NT2/D1 (cell line): ENCODE measurements at regions not wholly inside any gene's neighbourhood (a gene's known extent, or its start where the extent isn't known, plus 50 kb on each side); places are given as distances from the start of the nearest gene placed in this dataset.

Experiments
- DNase-seq: peaks from one replicate; pipeline ENCODE4 v3.0.0-alpha.2; 2011; ENCODE audit warnings: low read depth, low spot score
- H3K27me3 ChIP-seq: 2 replicates; pipeline ENCODE4 v1.6.0; 2011; ENCODE audit warnings: mild to moderate bottlenecking; ENCODE audit not compliant: insufficient read length, insufficient read depth
- H3K36me3 ChIP-seq: 2 replicates; pipeline ENCODE4 v1.6.1; 2011; ENCODE audit warnings: mild to moderate bottlenecking, low read length, mixed read lengths; ENCODE audit not compliant: insufficient read depth, insufficient read length
- H3K4me1 ChIP-seq: 2 replicates; pipeline ENCODE4 v1.5.1; 2011; ENCODE audit not compliant: insufficient read depth, insufficient read length
- H3K4me3 ChIP-seq: 2 replicates; pipeline ENCODE4 v1.5.1; 2011; ENCODE audit warnings: low read depth; ENCODE audit not compliant: insufficient read length
- H3K9ac ChIP-seq: 2 replicates; pipeline ENCODE4 v1.6.0; 2011; ENCODE audit warnings: low read depth; ENCODE audit not compliant: insufficient read length
- H3K9me3 ChIP-seq: 2 replicates; pipeline ENCODE4 v1.5.1; 2011; ENCODE audit warnings: mild to moderate bottlenecking, low read length; ENCODE audit not compliant: insufficient read depth
- SUZ12 ChIP-seq: IDR thresholded peaks from 2 replicates; pipeline ENCODE4 v1.6.1; 2011; ENCODE audit not compliant: insufficient read length, insufficient read depth; ENCODE audit errors: extremely low read depth
- YY1 ChIP-seq: IDR thresholded peaks from 2 replicates; pipeline ENCODE4 v1.6.1; 2011; ENCODE audit not compliant: insufficient read length, insufficient read depth
- ZNF274 ChIP-seq: IDR thresholded peaks from 2 replicates; pipeline ENCODE4 v1.6.1; 2011; ENCODE audit warnings: mild to moderate bottlenecking, low read depth, low read length

DNA sequence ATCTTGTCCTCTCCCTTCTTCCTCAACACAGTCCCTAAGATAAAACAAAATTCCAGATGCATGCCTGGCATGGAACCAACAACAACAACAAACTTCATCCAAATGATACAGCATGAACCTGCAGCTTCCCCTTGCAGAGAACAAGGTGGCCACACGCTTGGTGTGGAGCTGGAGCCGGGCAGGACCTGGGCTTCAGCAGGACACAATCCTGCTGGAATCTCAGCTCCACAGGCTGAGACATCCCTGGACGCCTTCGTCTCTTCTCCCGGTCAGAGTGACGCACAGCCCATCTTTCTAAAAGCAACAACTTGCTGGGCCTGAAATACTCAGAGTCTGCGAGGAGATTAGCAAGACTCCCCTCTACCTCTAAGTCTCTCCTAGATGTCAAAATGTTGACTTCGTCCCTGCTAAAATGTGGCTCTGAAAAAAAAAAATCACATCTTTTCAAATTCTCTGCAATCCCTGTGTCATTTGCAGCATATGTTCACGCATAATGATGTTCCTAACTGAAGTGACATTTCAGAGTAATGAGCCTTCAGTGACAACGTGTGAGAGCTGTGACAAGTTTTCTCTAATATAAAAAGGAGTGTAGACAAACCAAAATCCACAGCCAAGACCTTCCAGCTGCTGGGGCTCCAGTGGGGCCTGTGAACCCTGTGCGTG lies 1232.3 kb downstream of the TBC1D22A start:
- Histone ChIP-seq H3K9me3 (peaks cover 2% of the 10 kb centered on the region), H3K36me3 (no peaks in the 10 kb centered on the region), H3K4me1 (no peaks in the 10 kb centered on the region), H3K9ac (no peak overlapping the region), H3K27me3 (no peaks in the 10 kb centered on the region), H3K4me3 (no peak overlapping the region)
- DNase-seq = no peak
- no peak for TF ChIP-seq SUZ12
- TF ChIP-seq ZNF274 = no peak
- TF ChIP-seq YY1 = no peak

DNA sequence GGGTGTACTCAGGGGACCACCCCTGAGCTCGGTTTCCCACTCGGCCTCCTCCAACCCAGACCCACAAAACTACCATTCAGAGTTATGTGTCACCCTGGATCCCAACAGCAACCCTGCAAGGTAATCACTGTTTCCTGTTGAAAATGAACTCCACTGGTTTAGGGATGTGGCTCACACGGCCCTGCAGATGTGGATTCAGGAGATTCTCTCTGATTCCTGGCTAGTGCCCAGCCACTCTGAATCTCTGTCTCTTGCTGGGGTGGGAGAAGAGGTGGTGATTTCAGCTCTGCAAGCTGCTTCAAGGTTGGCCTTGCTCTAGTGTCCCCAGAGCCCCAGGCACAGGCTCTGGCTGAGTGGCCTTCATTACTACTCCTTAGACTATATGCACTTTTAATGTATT lies 1231.6 kb downstream of the TBC1D22A start:
- H3K36me3 ChIP-seq = no peaks in the 10 kb centered on the region
- peaks cover 9% of the 10 kb centered on the region for H3K9me3 ChIP-seq
- no peaks in the 10 kb centered on the region for H3K27me3 ChIP-seq
- no peak for DNase-seq
- no peak overlapping the region for H3K9ac ChIP-seq
- TF ChIP-seq ZNF274 = no peak
- TF ChIP-seq SUZ12 = no peak
- no peak for TF ChIP-seq YY1
- H3K4me1 ChIP-seq = no peaks in the 10 kb centered on the region
- no peak overlapping the region for H3K4me3 ChIP-seq

DNA sequence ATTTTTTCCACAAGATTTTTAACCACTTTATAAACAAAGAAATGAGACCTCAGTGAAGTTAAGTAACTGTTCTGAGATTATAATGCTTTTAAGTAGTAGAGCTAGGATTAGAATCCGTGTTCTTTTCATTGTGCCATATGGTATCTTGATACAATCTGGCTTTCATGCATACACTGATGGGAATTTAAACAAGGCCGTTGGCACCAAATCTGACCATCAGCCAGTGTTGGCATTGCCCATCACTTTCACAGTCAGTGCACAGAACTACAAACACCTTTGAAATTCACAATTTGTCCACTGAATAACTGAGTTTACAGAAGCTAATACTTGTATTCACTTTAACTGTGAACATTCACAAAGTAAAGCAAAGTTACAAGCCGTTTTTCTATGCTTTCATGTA lies 1228.0 kb downstream of the TBC1D22A start:
- no peak overlapping the region for H3K4me3 ChIP-seq
- no peak for DNase-seq
- no peaks in the 10 kb centered on the region for H3K4me1 ChIP-seq
- H3K27me3 ChIP-seq = no peaks in the 10 kb centered on the region
- TF ChIP-seq YY1 (no peak), ZNF274 (no peak), SUZ12 (no peak)
- H3K36me3 ChIP-seq = no peaks in the 10 kb centered on the region
- peaks cover 20% of the 10 kb centered on the region for H3K9me3 ChIP-seq
- no peak overlapping the region for H3K9ac ChIP-seq

DNA sequence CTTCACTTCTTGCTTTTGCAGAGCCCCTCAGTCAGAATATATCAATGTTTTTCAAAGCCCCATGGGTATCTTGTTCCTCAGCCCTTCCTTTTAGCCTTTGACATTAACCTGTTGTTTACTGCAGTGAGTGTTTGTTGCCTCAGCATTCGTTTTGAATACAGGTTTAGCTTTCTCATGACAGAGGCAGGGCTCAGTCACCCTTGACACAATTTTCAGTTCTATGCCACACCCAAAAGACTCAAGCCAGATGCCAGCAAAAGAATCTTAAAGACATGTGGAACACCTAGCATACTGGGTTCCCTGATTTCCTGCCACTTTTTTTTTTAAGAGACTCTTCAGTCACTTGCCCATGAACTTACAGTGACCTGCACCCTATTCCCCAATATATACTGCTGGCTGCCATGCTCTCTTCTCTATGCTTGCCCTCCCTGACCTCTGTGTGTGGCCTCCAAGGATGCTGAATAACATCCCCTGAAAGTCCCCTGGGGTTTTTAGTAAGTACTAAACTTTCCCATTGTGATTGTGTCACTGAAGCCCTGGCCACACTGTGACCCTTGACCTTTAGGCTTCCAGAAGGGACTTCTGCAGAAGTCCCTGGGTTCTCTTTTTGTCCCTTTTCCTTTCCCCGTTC lies 1225.5 kb downstream of the TBC1D22A start:
- Histone ChIP-seq H3K4me3 (no peak overlapping the region), H3K36me3 (no peaks in the 10 kb centered on the region), H3K4me1 (no peaks in the 10 kb centered on the region), H3K9me3 (peaks cover 20% of the 10 kb centered on the region), H3K9ac (no peak overlapping the region), H3K27me3 (no peaks in the 10 kb centered on the region)
- TF ChIP-seq ZNF274 = no peak
- TF ChIP-seq SUZ12 = no peak
- TF ChIP-seq YY1 = no peak
- no peak for DNase-seq

DNA sequence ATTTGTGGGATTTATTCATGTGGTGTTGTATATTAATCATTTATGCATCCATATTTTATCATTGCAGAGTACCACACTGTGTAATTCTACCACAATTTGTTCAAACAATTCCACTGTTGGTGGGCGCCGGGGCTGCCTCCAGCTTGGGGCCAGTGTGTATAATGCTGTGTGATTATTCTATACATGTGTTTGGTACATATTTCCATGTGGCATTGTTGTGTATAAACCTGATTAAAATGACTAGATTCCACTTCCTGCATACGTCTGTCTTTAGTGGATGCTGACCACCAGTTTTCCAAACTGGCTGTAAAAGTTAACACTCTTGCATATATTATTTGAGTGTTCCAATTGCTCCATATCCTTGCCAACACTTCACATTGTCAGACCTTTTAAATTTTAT lies 1213.8 kb downstream of the TBC1D22A start:
- Histone ChIP-seq H3K9ac (no peak overlapping the region), H3K27me3 (no peaks in the 10 kb centered on the region), H3K4me3 (no peak overlapping the region), H3K4me1 (no peaks in the 10 kb centered on the region), H3K9me3 (no peaks in the 10 kb centered on the region), H3K36me3 (no peaks in the 10 kb centered on the region)
- TF ChIP-seq YY1 (no peak), ZNF274 (no peak), SUZ12 (no peak)
- no peak for DNase-seq

DNA sequence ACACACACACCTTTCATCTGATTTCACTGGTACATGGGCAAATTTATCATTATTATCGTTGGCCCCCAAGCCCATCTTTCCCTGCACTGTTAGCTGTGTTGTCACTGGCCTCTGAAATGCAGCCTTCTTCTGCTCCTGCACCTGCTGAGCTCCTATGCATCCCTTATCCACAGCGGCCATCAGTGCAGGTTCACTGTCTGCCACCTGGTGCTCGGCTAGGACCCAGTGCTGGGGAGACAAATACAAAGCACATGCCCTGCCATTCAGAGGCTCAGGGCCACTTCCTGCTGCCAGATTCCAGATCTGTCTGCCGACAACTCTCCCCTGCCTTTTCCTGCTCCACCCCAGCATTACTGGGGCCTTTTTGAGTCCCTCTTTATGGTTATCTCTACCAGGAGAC lies 1205.4 kb downstream of the TBC1D22A start:
- H3K9me3 ChIP-seq = no peaks in the 10 kb centered on the region
- DNase-seq = no peak
- H3K4me1 ChIP-seq = no peaks in the 10 kb centered on the region
- no peaks in the 10 kb centered on the region for H3K36me3 ChIP-seq
- H3K27me3 ChIP-seq = no peaks in the 10 kb centered on the region
- H3K4me3 ChIP-seq = no peak overlapping the region
- H3K9ac ChIP-seq = no peak overlapping the region
- no peak for TF ChIP-seq SUZ12
- no peak for TF ChIP-seq YY1
- TF ChIP-seq ZNF274 = no peak

DNA sequence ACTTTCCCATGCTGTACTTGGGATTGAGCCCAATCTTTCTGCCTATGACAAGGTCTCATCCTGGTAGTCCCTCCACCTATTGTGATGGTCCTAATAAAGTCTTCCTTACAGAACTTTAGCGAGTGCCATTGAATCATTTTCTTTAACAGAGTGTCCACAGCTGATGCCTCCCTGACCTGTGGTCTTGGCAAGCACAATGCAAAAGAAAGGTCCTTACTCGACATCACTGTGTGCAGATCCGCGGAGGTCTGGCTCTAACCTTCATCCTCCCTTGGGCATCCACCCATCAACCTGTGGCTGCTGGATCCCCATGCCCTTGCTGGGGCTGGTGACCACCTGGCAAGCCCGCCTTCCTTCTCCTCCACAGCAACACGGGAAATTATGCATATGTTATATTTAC lies 1203.9 kb downstream of the TBC1D22A start:
- no peak for TF ChIP-seq YY1
- no peak overlapping the region for H3K4me3 ChIP-seq
- H3K9ac ChIP-seq = no peak overlapping the region
- H3K9me3 ChIP-seq = no peaks in the 10 kb centered on the region
- DNase-seq = no peak
- no peaks in the 10 kb centered on the region for H3K4me1 ChIP-seq
- no peaks in the 10 kb centered on the region for H3K36me3 ChIP-seq
- H3K27me3 ChIP-seq = no peaks in the 10 kb centered on the region

DNA sequence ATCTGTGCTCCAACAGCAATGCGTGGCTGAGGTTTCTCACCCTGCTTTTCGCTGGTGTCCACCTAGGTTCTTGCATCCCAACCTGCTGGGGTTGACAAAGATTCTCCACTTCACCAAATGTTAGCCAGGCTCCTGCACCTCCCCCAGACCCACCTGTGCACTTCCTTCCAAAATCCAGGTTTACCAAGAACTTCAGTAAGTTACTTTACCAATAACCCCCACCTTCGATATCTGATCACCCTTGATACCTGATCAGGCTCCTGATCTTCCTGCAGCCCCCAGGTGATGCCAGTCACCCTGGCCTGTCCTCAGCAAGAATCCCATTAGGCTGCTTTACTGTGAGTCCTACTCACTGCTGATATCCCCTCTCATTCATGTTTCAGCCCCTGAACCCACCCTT lies 1203.4 kb downstream of the TBC1D22A start:
- H3K4me1 ChIP-seq = no peaks in the 10 kb centered on the region
- H3K36me3 ChIP-seq = no peaks in the 10 kb centered on the region
- H3K4me3 ChIP-seq = no peak overlapping the region
- H3K9me3 ChIP-seq = no peaks in the 10 kb centered on the region
- no peak for DNase-seq
- TF ChIP-seq YY1 (no peak), SUZ12 (no peak), ZNF274 (no peak)
- H3K27me3 ChIP-seq = no peaks in the 10 kb centered on the region
- no peak overlapping the region for H3K9ac ChIP-seq
